IMR-90 (cell line): ENCODE measurements at regions not wholly inside any gene's neighbourhood (a gene's known extent, or its start where the extent isn't known, plus 50 kb on each side); places are given as distances from the start of the nearest gene placed in this dataset.

Experiments
- ATAC-seq: fragments of 200-7000 bp; cut with Tn5 transposase; 2 replicates; pipeline ENCODE4 v1.9.1; 2020; ENCODE audit warnings: low read depth, mild to moderate bottlenecking, moderate library complexity
- BruUV-seq: library from RNA; stranded (reverse); fragments of 400-500 nt; replicated peaks from 2 replicates; lab custom pipeline; 2021; lab: Mats Ljungman, UMichigan
- CTCF ChIA-PET: fragments of 300-600 bp; formaldehyde crosslinking; extraction: SDS; loops from one replicate; lab custom pipeline; 2021; ENCODE audit warnings: antibody characterized with exemption; lab: Yijun Ruan, JAX
- POLR2A ChIA-PET: fragments of 300-600 bp; sonication (Branson Sonifier 250); formaldehyde crosslinking; loops from one replicate; lab custom pipeline; 2022; ENCODE audit warnings: antibody characterized with exemption; ENCODE audit not compliant: unreplicated experiment; lab: Charles Lee
- DNase-seq: peaks from one replicate; pipeline ENCODE4 v3.0.0; 2013
- H2AFZ ChIP-seq: replicated peaks from 2 replicates; pipeline ENCODE3; 2013; ENCODE audit warnings: low read length, mild to moderate bottlenecking; ENCODE audit not compliant: poor library complexity
- H2AK5ac ChIP-seq: 2 replicates; pipeline ENCODE4 v1.6.1; 2013; ENCODE audit warnings: low read depth, low read length, inconsistent platforms
- H2AK9ac ChIP-seq: replicated peaks from 2 replicates; pipeline ENCODE3; 2013; ENCODE audit warnings: mild to moderate bottlenecking, low read depth, low read length, moderate library complexity; ENCODE audit not compliant: poor library complexity
- H2BK120ac ChIP-seq: 2 replicates; pipeline ENCODE4 v1.6.1; 2013; ENCODE audit warnings: low read depth, low read length, inconsistent platforms
- H2BK15ac ChIP-seq: 3 replicates; pipeline ENCODE4 v1.6.1; 2013; ENCODE audit warnings: low read depth, low read length, inconsistent platforms
- H2BK20ac ChIP-seq: 2 replicates; pipeline ENCODE4 v1.6.1; 2013; ENCODE audit warnings: low read depth, mild to moderate bottlenecking, inconsistent platforms, low read length, moderate library complexity
- H2BK5ac ChIP-seq: 2 replicates; pipeline ENCODE4 v1.6.1; 2013; ENCODE audit warnings: mild to moderate bottlenecking, low read depth, low read length, inconsistent platforms; ENCODE audit not compliant: poor library complexity, severe bottlenecking
- H3K14ac ChIP-seq: replicated peaks from 2 replicates; pipeline ENCODE4 v1.6.1; 2013; ENCODE audit warnings: low read depth, low read length, inconsistent platforms
- H3K18ac ChIP-seq: 2 replicates; pipeline ENCODE4 v1.6.1; 2013; ENCODE audit warnings: low read depth, low read length, control low read depth
- H3K23ac ChIP-seq: 2 replicates; pipeline ENCODE4 v1.6.1; 2013; ENCODE audit warnings: low read depth, low read length, inconsistent platforms
- H3K27ac ChIP-seq: 2 replicates; pipeline ENCODE4 v1.5.1; 2013; ENCODE audit warnings: mild to moderate bottlenecking, control low read depth, low read length; ENCODE audit not compliant: insufficient read depth
- H3K27me3 ChIP-seq: 2 replicates; pipeline ENCODE4 v1.6.1; 2013; ENCODE audit warnings: low read length; ENCODE audit not compliant: control insufficient read depth, insufficient read depth
- H3K36me3 ChIP-seq: 2 replicates; pipeline ENCODE4 v1.6.1; 2013; ENCODE audit warnings: low read length, mixed read lengths; ENCODE audit not compliant: control insufficient read depth, insufficient read depth
- H3K4ac ChIP-seq: 2 replicates; pipeline ENCODE4 v1.6.1; 2013; ENCODE audit warnings: low read depth, low read length, inconsistent platforms
- H3K4me1 ChIP-seq: 2 replicates; pipeline ENCODE4 v1.6.1; 2013; ENCODE audit warnings: low read length, mixed read lengths; ENCODE audit not compliant: control insufficient read depth, insufficient read depth
- H3K4me2 ChIP-seq: 2 replicates; pipeline ENCODE4 v1.6.1; 2013; ENCODE audit warnings: low read depth, mild to moderate bottlenecking, control low read depth, low read length, moderate library complexity
- H3K4me3 ChIP-seq: 2 replicates; pipeline ENCODE4 v1.5.1; 2013; ENCODE audit warnings: low read depth, mild to moderate bottlenecking, control low read depth, low read length, moderate library complexity; ENCODE audit not compliant: insufficient read depth
- H3K56ac ChIP-seq: 2 replicates; pipeline ENCODE4 v1.6.1; 2013; ENCODE audit warnings: low read length, inconsistent platforms; ENCODE audit not compliant: insufficient read depth; ENCODE audit errors: extremely low read depth
- H3K79me1 ChIP-seq, 2 experiments: 2 replicates each; pipeline ENCODE4 v1.6.1; 2013; ENCODE audit warnings: low read length in 2 of 2, inconsistent platforms in 1 of 2, low read depth in 1 of 2
- H3K9ac ChIP-seq: 2 replicates; pipeline ENCODE4 v1.6.1; 2013; ENCODE audit warnings: low read depth, low read length, control low read depth
- H3K9me1 ChIP-seq: 2 replicates; pipeline ENCODE4 v1.6.1; 2013; ENCODE audit warnings: low read length, inconsistent platforms; ENCODE audit not compliant: insufficient read depth
- H3K9me3 ChIP-seq: 2 replicates; pipeline ENCODE4 v1.6.1; 2013; ENCODE audit warnings: low read length; ENCODE audit not compliant: control insufficient read depth, insufficient read depth
- H4K20me1 ChIP-seq: 2 replicates; pipeline ENCODE4 v1.6.1; 2013; ENCODE audit warnings: low read length, inconsistent platforms; ENCODE audit not compliant: insufficient read depth
- H4K5ac ChIP-seq: 2 replicates; pipeline ENCODE4 v1.6.1; 2013; ENCODE audit warnings: mild to moderate bottlenecking, low read depth, low read length, control low read depth
- H4K8ac ChIP-seq, 2 experiments: 2 replicates each; pipeline ENCODE4 v1.6.1; 2013; ENCODE audit warnings: low read depth in 2 of 2, low read length in 2 of 2, control low read depth in 1 of 2, inconsistent platforms in 1 of 2
- H4K91ac ChIP-seq: 2 replicates; pipeline ENCODE4 v1.6.1; 2013; ENCODE audit warnings: low read depth, low read length, inconsistent platforms; ENCODE audit not compliant: insufficient read depth
- BHLHE40 ChIP-seq: fragments of 150-350 bp; IDR thresholded peaks from 2 replicates; pipeline ENCODE4 v1.6.1; 2016; ENCODE audit warnings: mild to moderate bottlenecking, low read depth, low read length
- ELK1 ChIP-seq: fragments of 150-350 bp; IDR thresholded peaks from 2 replicates; pipeline ENCODE4 v1.6.1; 2016; ENCODE audit warnings: low read depth, mild to moderate bottlenecking, low read length, moderate library complexity, borderline replicate concordance
- RAD21 ChIP-seq: IDR thresholded peaks from 2 replicates; pipeline ENCODE4 v1.6.1; 2012; ENCODE audit warnings: low read length, improper control_type of control experiment
- USF2 ChIP-seq: fragments of 150-350 bp; IDR thresholded peaks from 2 replicates; pipeline ENCODE4 v1.6.1; 2017; ENCODE audit warnings: mild to moderate bottlenecking, antibody characterized with exemption, low read length, low read depth
- WGBS, 2 experiments: methylation state at CpG; one replicate each; pipeline versions ENCODE4 v1.1.5 to v1.1.7; 2013; ENCODE audit warnings: missing lambda C conversion rate in 2 of 2; ENCODE audit not compliant: insufficient read length in 1 of 2; ENCODE audit errors: extremely low coverage in 2 of 2; 5-methylcytosine and 5-hydroxymethylcytosine counted together
- dilution Hi-C: fragments of 300-500 bp; cut with HindIII; formaldehyde crosslinking; loops from one replicate; pipeline ENCODE4 v1.14.3; 2018; ENCODE audit warnings: low sequenced_read_pairs; ENCODE audit not compliant: unreplicated experiment
- in situ Hi-C: fragments of 300-500 bp; cut with MboI; formaldehyde crosslinking; loops from 3 replicates; pipeline ENCODE4 v1.14.3; 2019; ENCODE audit warnings: low sequenced_read_pairs, inconsistent platforms, mixed read lengths
- intact Hi-C: fragments of 100-400 bp; cut with micrococcal nuclease; formaldehyde crosslinking; loops from 2 replicates; pipeline ENCODE4 v1.10.0; 2022

GRCh38 chr2:172211512-172211911, 108.8 kb upstream of the DLX2 start:
- no peak overlapping the region for H3K14ac ChIP-seq
- dilution Hi-C loops = no loop called here
- no peak overlapping the region for H2BK5ac ChIP-seq
- H3K4me1 ChIP-seq = peaks cover 24% of the 10 kb centered on the region
- H4K5ac ChIP-seq = no peak overlapping the region
- no peak overlapping the region for H4K91ac ChIP-seq
- no peak overlapping the region for H3K18ac ChIP-seq
- H2AFZ ChIP-seq = peak overlapping the region; percentile 2
- H4K8ac ChIP-seq = no peak overlapping the region
- H4K20me1 ChIP-seq = no peaks in the 10 kb centered on the region
- DNase-seq (peak; percentile 61), ATAC-seq (no peak)
- H2BK20ac ChIP-seq = no peak overlapping the region
- H3K9me3 ChIP-seq = no peaks in the 10 kb centered on the region
- no peak overlapping the region for H3K27ac ChIP-seq
- ChIA-PET CTCF (no interaction called here), POLR2A (interaction anchor here (0.8 kb wide), 1 partner anchor 392 kb away, joined by 5 read pairs; no protein-coding TSS in a partner anchor)
- no peak overlapping the region for H2AK9ac ChIP-seq
- no peak overlapping the region for H3K4me3 ChIP-seq
- no peak overlapping the region for H2BK15ac ChIP-seq
- no peak overlapping the region for H3K56ac ChIP-seq
- TF ChIP-seq BHLHE40 (0 out of 2 replicates have a peak, but pooled peaks have one; percentile 15), USF2 (peak; percentile 42; the same call in 1 of the 2 replicates), ELK1 (no peak), RAD21 (no peak)
- no peak overlapping the region for H2BK120ac ChIP-seq
- no CpG with 5 or more reads among the region's 5 CpGs for WGBS, 2 experiments
- H3K4ac ChIP-seq = no peak overlapping the region
- BruUV-seq = no TSS peak
- no peak overlapping the region for H2AK5ac ChIP-seq
- no peaks in the 10 kb centered on the region for H3K36me3 ChIP-seq
- H3K79me1 ChIP-seq = no peaks in the 10 kb centered on the region
- in situ Hi-C loops = no loop called here
- peaks cover 11% of the 10 kb centered on the region for H3K9me1 ChIP-seq
- H3K23ac ChIP-seq = no peak overlapping the region
- no peaks in the 10 kb centered on the region for H3K27me3 ChIP-seq
- no peak overlapping the region for H3K4me2 ChIP-seq
- no peak overlapping the region for H3K9ac ChIP-seq
- intact Hi-C loops = no loop called here
